ENCODE measurements at regions not wholly inside any gene's neighbourhood (a gene's known extent, or its start where the extent isn't known, plus 50 kb on each side); places are given as distances from the start of the nearest gene placed in this dataset.

DNA sequence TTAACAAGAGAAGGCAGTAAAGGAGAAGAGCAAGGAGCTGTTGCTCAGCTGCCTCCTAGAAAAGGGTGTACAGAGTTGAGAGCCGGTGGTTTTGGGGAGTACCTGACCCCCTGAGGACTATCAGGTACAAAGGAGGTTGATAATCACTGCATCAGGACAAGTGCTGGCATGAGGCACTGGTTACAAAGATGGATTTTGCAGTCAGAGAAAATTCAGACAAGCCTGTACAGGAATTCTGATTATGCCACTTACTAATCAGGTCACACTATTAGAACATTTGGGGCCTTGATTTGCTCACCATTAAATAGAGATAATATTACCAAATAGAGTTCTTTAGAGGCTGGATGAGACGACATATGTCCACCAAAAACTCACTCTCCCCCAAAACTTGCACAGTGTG lies 450.9 kb upstream of the TMPO start:
- peaks cover 2% of the 10 kb centered on the region for H3K9me3 Mint-ChIP-seq
- no peak overlapping the region for H3K9ac ChIP-seq
- H3K36me3 Mint-ChIP-seq = no peaks in the 10 kb centered on the region
- no peaks in the 10 kb centered on the region for H3K79me2 ChIP-seq (ENCODE audit: low read depth)
- DNase-seq (ENCODE audit: low spot score) = no peak
- H3K4me3 Mint-ChIP-seq = no peak overlapping the region
- no peak overlapping the region for H2AFZ ChIP-seq (replicated peaks)
- no peaks in the 10 kb centered on the region for H3K9me3 ChIP-seq (ENCODE audit: low read depth)
- H3F3A ChIP-seq (ENCODE audit: low read depth) = no peaks in the 10 kb centered on the region
- peaks cover 33% of the 10 kb centered on the region for H3K4me1 Mint-ChIP-seq
- no peak overlapping the region for H3K27ac ChIP-seq
- H3K4me2 ChIP-seq = no peak overlapping the region
- H3K4me3 ChIP-seq = no peak overlapping the region
- peak overlapping the region; percentile 17 for H3K27ac Mint-ChIP-seq
- H3K27me3 Mint-ChIP-seq (ENCODE audit: insufficient read depth, low read depth) = peaks cover 5% of the 10 kb centered on the region
- no peaks in the 10 kb centered on the region for H4K20me1 ChIP-seq (ENCODE audit: low read depth)
- H3K4me1 ChIP-seq = peaks cover 11% of the 10 kb centered on the region
- no peak for TF ChIP-seq EZH2 (IDR thresholded peaks at IDR 0.05)
- TF ChIP-seq, protein P1, sequence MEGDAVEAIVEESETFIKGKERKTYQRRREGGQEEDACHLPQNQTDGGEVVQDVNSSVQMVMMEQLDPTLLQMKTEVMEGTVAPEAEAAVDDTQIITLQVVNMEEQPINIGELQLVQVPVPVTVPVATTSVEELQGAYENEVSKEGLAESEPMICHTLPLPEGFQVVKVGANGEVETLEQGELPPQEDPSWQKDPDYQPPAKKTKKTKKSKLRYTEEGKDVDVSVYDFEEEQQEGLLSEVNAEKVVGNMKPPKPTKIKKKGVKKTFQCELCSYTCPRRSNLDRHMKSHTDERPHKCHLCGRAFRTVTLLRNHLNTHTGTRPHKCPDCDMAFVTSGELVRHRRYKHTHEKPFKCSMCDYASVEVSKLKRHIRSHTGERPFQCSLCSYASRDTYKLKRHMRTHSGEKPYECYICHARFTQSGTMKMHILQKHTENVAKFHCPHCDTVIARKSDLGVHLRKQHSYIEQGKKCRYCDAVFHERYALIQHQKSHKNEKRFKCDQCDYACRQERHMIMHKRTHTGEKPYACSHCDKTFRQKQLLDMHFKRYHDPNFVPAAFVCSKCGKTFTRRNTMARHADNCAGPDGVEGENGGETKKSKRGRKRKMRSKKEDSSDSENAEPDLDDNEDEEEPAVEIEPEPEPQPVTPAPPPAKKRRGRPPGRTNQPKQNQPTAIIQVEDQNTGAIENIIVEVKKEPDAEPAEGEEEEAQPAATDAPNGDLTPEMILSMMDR (IDR thresholded peaks at IDR 0.05) = no peak
- no peak for TF ChIP-seq EZH2phosphoT487 (IDR thresholded peaks at IDR 0.05)
- H3K27me3 ChIP-seq = no peaks in the 10 kb centered on the region
- H3K36me3 ChIP-seq = no peaks in the 10 kb centered on the region

- H3K9me3 ChIP-seq (ENCODE audit: low read depth) = no peaks in the 10 kb centered on the region
- DNase-seq (ENCODE audit: low spot score) = no peak
- TF ChIP-seq, protein P1 (IDR thresholded peaks at IDR 0.05) = no peak
- TF ChIP-seq EZH2phosphoT487 (IDR thresholded peaks at IDR 0.05) (no peak), EZH2 (IDR thresholded peaks at IDR 0.05) (no peak)
- Mint-ChIP-seq H3K4me3 (no peak overlapping the region), H3K4me1 (peaks cover 12% of the 10 kb centered on the region), H3K9me3 (peaks cover 5% of the 10 kb centered on the region), H3K27me3 (ENCODE audit: insufficient read depth, low read depth) (peaks cover 4% of the 10 kb centered on the region), H3K27ac (peak overlapping the region; percentile 13), H3K36me3 (peaks cover 2% of the 10 kb centered on the region)
- H3K27me3 ChIP-seq = no peaks in the 10 kb centered on the region
- no peaks in the 10 kb centered on the region for H3F3A ChIP-seq (ENCODE audit: low read depth)
- no peak overlapping the region for H3K9ac ChIP-seq
- H3K4me3 ChIP-seq = no peak overlapping the region
- H3K27ac ChIP-seq = no peak overlapping the region
- no peak overlapping the region for H2AFZ ChIP-seq (replicated peaks)
- H4K20me1 ChIP-seq (ENCODE audit: low read depth) = no peaks in the 10 kb centered on the region
- no peaks in the 10 kb centered on the region for H3K79me2 ChIP-seq (ENCODE audit: low read depth)
- no peaks in the 10 kb centered on the region for H3K36me3 ChIP-seq
- no peak overlapping the region for H3K4me2 ChIP-seq
- H3K4me1 ChIP-seq = no peaks in the 10 kb centered on the region
Observed at GRCh38 chr12:98067795-98068194, 447.6 kb upstream of the TMPO start.

DNA sequence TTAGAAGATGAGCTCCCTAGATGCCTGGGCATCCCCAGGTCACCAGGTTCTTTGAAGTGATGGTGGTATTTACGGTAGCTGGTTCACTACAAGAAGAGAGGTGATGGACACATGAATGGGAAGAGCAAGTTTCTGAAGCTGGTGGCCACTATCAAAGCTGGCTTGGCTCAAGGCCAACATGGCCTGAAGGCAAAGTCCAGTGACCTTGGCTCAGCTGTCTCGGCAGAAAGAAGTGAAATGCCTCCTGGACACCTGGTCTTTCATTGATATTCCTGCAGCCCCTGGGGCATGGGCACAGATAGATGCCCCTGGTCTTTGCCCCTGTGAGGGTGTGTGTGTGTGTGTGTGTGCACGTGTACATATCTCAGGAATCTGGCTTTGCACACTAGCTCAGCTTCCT lies 441.8 kb upstream of the TMPO start:
- Histone ChIP-seq H3K27me3 (no peaks in the 10 kb centered on the region), H3K79me2 (ENCODE audit: low read depth) (no peaks in the 10 kb centered on the region), H3K4me3 (no peak overlapping the region), H3K9me3 (ENCODE audit: low read depth) (no peaks in the 10 kb centered on the region), H3K9ac (no peak overlapping the region), H3K27ac (no peak overlapping the region), H3K36me3 (no peaks in the 10 kb centered on the region), H3F3A (ENCODE audit: low read depth) (no peaks in the 10 kb centered on the region), H4K20me1 (ENCODE audit: low read depth) (no peaks in the 10 kb centered on the region), H2AFZ (replicated peaks) (no peak overlapping the region), H3K4me1 (no peaks in the 10 kb centered on the region), H3K4me2 (no peak overlapping the region)
- no peaks in the 10 kb centered on the region for H3K4me1 Mint-ChIP-seq
- TF ChIP-seq, protein P1 (IDR thresholded peaks at IDR 0.05) = no peak
- TF ChIP-seq EZH2 (IDR thresholded peaks at IDR 0.05) = no peak
- no peak for TF ChIP-seq EZH2phosphoT487 (IDR thresholded peaks at IDR 0.05)
- peaks cover 3% of the 10 kb centered on the region for H3K27me3 Mint-ChIP-seq (ENCODE audit: insufficient read depth, low read depth)
- no peak overlapping the region for H3K27ac Mint-ChIP-seq
- peaks cover 2% of the 10 kb centered on the region for H3K36me3 Mint-ChIP-seq
- peaks cover 7% of the 10 kb centered on the region for H3K9me3 Mint-ChIP-seq
- no peak for DNase-seq (ENCODE audit: low spot score)
- no peak overlapping the region for H3K4me3 Mint-ChIP-seq
